OCI-LY7 (cell line): ENCODE measurements at regions not wholly inside any gene's neighbourhood (a gene's known extent, or its start where the extent isn't known, plus 50 kb on each side); places are given as distances from the start of the nearest gene placed in this dataset.

Experiments used
- EZH2phosphoT487 ChIP-seq: fragments of 200-600 bp; sonication (generic); IDR thresholded peaks from 2 replicates; pipeline ENCODE4 v1.6.1; 2018; ENCODE audit warnings: low read depth, borderline replicate concordance, mild to moderate bottlenecking, mixed run types, antibody characterized with exemption, low read length, moderate library complexity, mixed read lengths
- TF ChIP-seq, protein P1 (sequence below): fragments of 200-600 bp; sonication (generic); conservative IDR thresholded peaks from 2 replicates; pipeline ENCODE4 v1.5.1; 2014; ENCODE audit warnings: mild to moderate bottlenecking, antibody characterized with exemption, low read length, moderate library complexity, mixed read lengths

DNA sequence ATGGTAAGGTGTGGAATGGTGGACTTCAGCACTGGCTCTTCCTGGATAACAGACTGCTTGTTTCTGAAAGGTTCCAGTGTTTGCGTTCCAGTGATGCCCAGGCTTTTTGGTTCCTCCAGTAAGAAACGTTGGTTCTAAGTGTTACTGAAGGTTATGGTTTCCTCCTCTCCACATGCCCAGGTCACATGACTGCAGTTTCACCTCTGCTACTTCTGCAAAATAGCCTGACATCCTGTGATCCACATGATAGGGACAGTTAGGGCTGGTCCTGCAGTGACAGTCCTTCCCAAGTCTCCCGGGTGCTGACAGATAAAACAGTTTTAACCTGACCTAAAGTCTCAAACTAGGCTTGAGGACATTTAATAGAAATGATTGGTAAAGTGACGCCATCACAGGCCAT, 132.2 kb upstream of the CST7 start:
- TF ChIP-seq, protein P1, sequence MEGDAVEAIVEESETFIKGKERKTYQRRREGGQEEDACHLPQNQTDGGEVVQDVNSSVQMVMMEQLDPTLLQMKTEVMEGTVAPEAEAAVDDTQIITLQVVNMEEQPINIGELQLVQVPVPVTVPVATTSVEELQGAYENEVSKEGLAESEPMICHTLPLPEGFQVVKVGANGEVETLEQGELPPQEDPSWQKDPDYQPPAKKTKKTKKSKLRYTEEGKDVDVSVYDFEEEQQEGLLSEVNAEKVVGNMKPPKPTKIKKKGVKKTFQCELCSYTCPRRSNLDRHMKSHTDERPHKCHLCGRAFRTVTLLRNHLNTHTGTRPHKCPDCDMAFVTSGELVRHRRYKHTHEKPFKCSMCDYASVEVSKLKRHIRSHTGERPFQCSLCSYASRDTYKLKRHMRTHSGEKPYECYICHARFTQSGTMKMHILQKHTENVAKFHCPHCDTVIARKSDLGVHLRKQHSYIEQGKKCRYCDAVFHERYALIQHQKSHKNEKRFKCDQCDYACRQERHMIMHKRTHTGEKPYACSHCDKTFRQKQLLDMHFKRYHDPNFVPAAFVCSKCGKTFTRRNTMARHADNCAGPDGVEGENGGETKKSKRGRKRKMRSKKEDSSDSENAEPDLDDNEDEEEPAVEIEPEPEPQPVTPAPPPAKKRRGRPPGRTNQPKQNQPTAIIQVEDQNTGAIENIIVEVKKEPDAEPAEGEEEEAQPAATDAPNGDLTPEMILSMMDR, result no peak
- TF ChIP-seq EZH2phosphoT487, result no peak
